Naive thymus-derived CD4-positive, alpha-beta T cell (primary cell): ENCODE measurements at regions not wholly inside any gene's neighbourhood (a gene's known extent, or its start where the extent isn't known, plus 50 kb on each side); places are given as distances from the start of the nearest gene placed in this dataset.
"Not testable (repeated sequence)": the region's sequence is repeated elsewhere in the genome, so short reads cannot be mapped to it uniquely, and the experiment has no call there.

Experiments
- ATAC-seq: fragments of 150-1000 bp; cut with Tn5 transposase; 2 replicates; pipeline ENCODE4 v1.10.0; 2021; ENCODE audit warnings: mild to moderate bottlenecking, moderate library complexity
- CTCF ChIA-PET: fragments of 350-600 bp; sonication (Branson Sonifier 250); formaldehyde crosslinking; loops from one replicate; lab custom pipeline; 2021; ENCODE audit warnings: antibody characterized with exemption; lab: Charles Lee
- POLR2A ChIA-PET: fragments of 350-600 bp; sonication (Branson Sonifier 250); formaldehyde crosslinking; loops from one replicate; lab custom pipeline; 2021; ENCODE audit warnings: antibody characterized with exemption, inconsistent platforms; lab: Charles Lee
- DNase-seq, 9 donors: peaks; one replicate each; pipeline versions ENCODE4 v3.0.0 to v3.0.0-alpha.2; 2020 to 2022; ENCODE audit warnings: mixed read lengths in 1 of 9
- H3K27ac ChIP-seq: one replicate; pipeline ENCODE4 v1.7.0; 2013; ENCODE audit warnings: mild to moderate bottlenecking, low read depth, low read length, moderate library complexity
- H3K27me3 ChIP-seq, 2 donors: one replicate each; pipeline ENCODE4 v1.7.0; 2013; ENCODE audit warnings: low read length in 2 of 2, mild to moderate bottlenecking in 2 of 2, moderate library complexity in 2 of 2; ENCODE audit not compliant: control insufficient read depth in 2 of 2, insufficient read depth in 2 of 2
- H3K36me3 ChIP-seq, 3 experiments: 1 replicate in 2 of 3; 2 replicates in 1 of 3; pipeline ENCODE4 v1.7.0; 2013; ENCODE audit warnings: low read length in 3 of 3, mild to moderate bottlenecking in 3 of 3, moderate library complexity in 1 of 3; ENCODE audit not compliant: insufficient read depth in 3 of 3, control insufficient read depth in 2 of 3
- H3K4me1 ChIP-seq, 2 donors: one replicate each; pipeline ENCODE4 v1.7.0; 2013; ENCODE audit warnings: low read length in 2 of 2, mild to moderate bottlenecking in 2 of 2, moderate library complexity in 1 of 2; ENCODE audit not compliant: control insufficient read depth in 2 of 2, insufficient read depth in 2 of 2
- H3K4me3 ChIP-seq: 2 replicates; pipeline ENCODE4 v1.7.0; 2013; ENCODE audit warnings: mild to moderate bottlenecking, low read length
- H3K9me3 ChIP-seq, 3 experiments: 1 replicate in 2 of 3; 2 replicates in 1 of 3; pipeline ENCODE4 v1.7.0; 2013; ENCODE audit warnings: low read length in 3 of 3; ENCODE audit not compliant: control insufficient read depth in 2 of 3
- H3K27ac Mint-ChIP-seq, 9 donors: one replicate each; pipeline ENCODE4 v1.8.0; 2020 to 2022; ENCODE audit warnings: mixed read lengths in 9 of 9, mild to moderate bottlenecking in 8 of 9, moderate library complexity in 5 of 9, inconsistent platforms in 2 of 9
- H3K27me3 Mint-ChIP-seq, 5 donors: one replicate each; pipeline ENCODE4 v1.8.0; 2021 to 2022; ENCODE audit warnings: mixed read lengths in 5 of 5, mild to moderate bottlenecking in 1 of 5
- H3K36me3 Mint-ChIP-seq, 5 donors: one replicate each; pipeline ENCODE4 v1.8.0; 2020 to 2022; ENCODE audit warnings: mixed read lengths in 5 of 5, mild to moderate bottlenecking in 3 of 5, inconsistent platforms in 1 of 5
- H3K4me1 Mint-ChIP-seq, 7 donors: one replicate each; pipeline ENCODE4 v1.8.0; 2020 to 2022; ENCODE audit warnings: mixed read lengths in 7 of 7, mild to moderate bottlenecking in 3 of 7, inconsistent platforms in 1 of 7
- H3K4me3 Mint-ChIP-seq, 10 donors: one replicate each; pipeline ENCODE4 v1.8.0; 2020 to 2022; ENCODE audit warnings: mild to moderate bottlenecking in 10 of 10, mixed read lengths in 10 of 10, moderate library complexity in 6 of 10, inconsistent platforms in 2 of 10
- H3K9me3 Mint-ChIP-seq, 11 donors: one replicate each; pipeline ENCODE4 v1.8.0; 2020 to 2022; ENCODE audit warnings: mixed read lengths in 11 of 11, mild to moderate bottlenecking in 4 of 11, inconsistent platforms in 1 of 11, moderate library complexity in 1 of 11
- intact Hi-C, 2 donors: fragments of 100-400 bp; cut with micrococcal nuclease; formaldehyde crosslinking; loops; one replicate each; pipeline ENCODE4 v1.15.1; 2023

GRCh38 chr7:34569975-34570699 lies 87.9 kb upstream of the NPSR1 start:
- Histone ChIP-seq H3K9me3 (no peaks in the 10 kb centered on the region), H3K27me3 (no peaks in the 10 kb centered on the region), H3K36me3 (no peaks in the 10 kb centered on the region), H3K27ac (no peak overlapping the region), H3K4me1 (no peaks in the 10 kb centered on the region), H3K4me3 (no peak overlapping the region)
- intact Hi-C loops, result loop anchor here in 1 of 2 donors (2.0 kb wide), 1 partner anchor 23 kb away; no protein-coding TSS in a partner anchor
- no peak overlapping the region for H3K27ac Mint-ChIP-seq
- ChIA-PET CTCF (no interaction called here), POLR2A (no interaction called here)
- DNase-seq (no peak), ATAC-seq (no peak)
- no peaks in the 10 kb centered on the region for H3K36me3 Mint-ChIP-seq
- peaks cover 0 to 1% (median 0%) of the 10 kb centered on the region in 7 donors for H3K4me1 Mint-ChIP-seq
- peaks cover 0 to 9% (median 2%) of the 10 kb centered on the region in 11 donors for H3K9me3 Mint-ChIP-seq
- H3K27me3 Mint-ChIP-seq, result no peaks in the 10 kb centered on the region
- no peak overlapping the region for H3K4me3 Mint-ChIP-seq

- DNase-seq (no peak), ATAC-seq (no peak)
- no peaks in the 10 kb centered on the region for H3K4me1 ChIP-seq
- no peaks in the 10 kb centered on the region for H3K36me3 ChIP-seq
- no peak overlapping the region for H3K27ac Mint-ChIP-seq
- H3K4me3 Mint-ChIP-seq, result no peak overlapping the region
- no peaks in the 10 kb centered on the region for H3K27me3 Mint-ChIP-seq
- no peak overlapping the region for H3K4me3 ChIP-seq
- H3K9me3 ChIP-seq, result no peaks in the 10 kb centered on the region
- H3K4me1 Mint-ChIP-seq, result no peaks in the 10 kb centered on the region
- ChIA-PET CTCF (no interaction called here), POLR2A (no interaction called here)
- H3K27ac ChIP-seq, result no peak overlapping the region
- intact Hi-C loops, result no loop called here
- H3K27me3 ChIP-seq, result no peaks in the 10 kb centered on the region
- H3K9me3 Mint-ChIP-seq, result peaks cover 8 to 25% (median 14%) of the 10 kb centered on the region in 11 donors
- no peaks in the 10 kb centered on the region for H3K36me3 Mint-ChIP-seq
Measured at GRCh38 chr7:34575006-34575405, 83.0 kb upstream of the NPSR1 start.

- H3K9me3 ChIP-seq, H3K27ac ChIP-seq, intact Hi-C loops, H3K4me1 Mint-ChIP-seq, ATAC-seq, CTCF ChIA-PET, H3K36me3 Mint-ChIP-seq, POLR2A ChIA-PET, H3K4me3 Mint-ChIP-seq, H3K27me3 ChIP-seq, H3K27ac Mint-ChIP-seq, H3K4me3 ChIP-seq, DNase-seq, H3K36me3 ChIP-seq, H3K27me3 Mint-ChIP-seq, H3K4me1 ChIP-seq: not testable (repeated sequence)
- H3K9me3 Mint-ChIP-seq, result peaks cover 8 to 30% (median 16%) of the 10 kb centered on the region in 11 donors
Measured at GRCh38 chr7:34577934-34578333, 80.1 kb upstream of the NPSR1 start.

- POLR2A ChIA-PET, CTCF ChIA-PET, H3K4me3 Mint-ChIP-seq, intact Hi-C loops, H3K4me3 ChIP-seq, H3K36me3 Mint-ChIP-seq, H3K9me3 ChIP-seq, H3K27me3 ChIP-seq, H3K4me1 ChIP-seq, H3K27ac Mint-ChIP-seq, H3K36me3 ChIP-seq, H3K27me3 Mint-ChIP-seq, DNase-seq, ATAC-seq, H3K27ac ChIP-seq, H3K4me1 Mint-ChIP-seq: not testable (repeated sequence)
- peaks cover 0 to 22% (median 11%) of the 10 kb centered on the region in 11 donors for H3K9me3 Mint-ChIP-seq
Measured at GRCh38 chr7:34581698-34582097, 76.3 kb upstream of the NPSR1 start.

DNA sequence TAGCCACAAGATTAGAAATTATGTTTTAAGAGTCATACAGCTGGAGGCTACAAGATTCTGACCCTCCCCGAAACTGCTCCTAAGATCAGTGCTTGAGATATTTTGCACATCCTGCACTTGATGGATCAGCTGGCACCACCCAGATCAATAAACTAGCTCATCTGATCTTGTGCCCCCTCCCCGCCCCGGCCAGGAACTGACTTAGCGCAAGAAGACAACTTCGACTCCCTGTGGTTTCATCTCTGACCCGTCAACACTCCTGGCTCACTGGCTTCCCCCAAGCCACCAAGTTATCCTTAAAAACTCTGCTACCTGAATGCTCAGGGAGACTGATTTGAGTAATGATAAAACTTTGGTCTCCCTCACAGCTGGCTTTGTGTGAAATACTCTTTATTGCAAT lies 73.5 kb upstream of the NPSR1 start:
- H3K4me3 Mint-ChIP-seq, result no peak overlapping the region
- no peak overlapping the region for H3K27ac Mint-ChIP-seq
- peaks cover 0 to 15% (median 4%) of the 10 kb centered on the region in 11 donors for H3K9me3 Mint-ChIP-seq
- ChIA-PET CTCF (no interaction called here), POLR2A (no interaction called here)
- Histone ChIP-seq H3K36me3 (no peaks in the 10 kb centered on the region), H3K9me3 (no peaks in the 10 kb centered on the region), H3K27ac (no peak overlapping the region), H3K4me3 (no peak overlapping the region), H3K27me3 (no peaks in the 10 kb centered on the region), H3K4me1 (no peaks in the 10 kb centered on the region)
- H3K4me1 Mint-ChIP-seq, result no peaks in the 10 kb centered on the region
- ATAC-seq (no peak), DNase-seq (no peak)
- H3K27me3 Mint-ChIP-seq, result no peaks in the 10 kb centered on the region
- intact Hi-C loops, result no loop called here
- no peaks in the 10 kb centered on the region for H3K36me3 Mint-ChIP-seq

GRCh38 chr7:34596887-34597286 lies 61.1 kb upstream of the NPSR1 start:
- Mint-ChIP-seq H3K27ac (no peak overlapping the region), H3K4me1 (no peaks in the 10 kb centered on the region), H3K9me3 (peaks cover 0 to 5% (median 0%) of the 10 kb centered on the region in 11 donors), H3K4me3 (no peak overlapping the region), H3K36me3 (no peaks in the 10 kb centered on the region), H3K27me3 (no peaks in the 10 kb centered on the region)
- ATAC-seq (no peak), DNase-seq (no peak)
- H3K27me3 ChIP-seq, result no peaks in the 10 kb centered on the region
- H3K27ac ChIP-seq, result no peak overlapping the region
- no peaks in the 10 kb centered on the region for H3K9me3 ChIP-seq
- no peaks in the 10 kb centered on the region for H3K36me3 ChIP-seq
- intact Hi-C loops, result no loop called here
- ChIA-PET CTCF (no interaction called here), POLR2A (no interaction called here)
- no peak overlapping the region for H3K4me3 ChIP-seq
- no peaks in the 10 kb centered on the region for H3K4me1 ChIP-seq

DNA sequence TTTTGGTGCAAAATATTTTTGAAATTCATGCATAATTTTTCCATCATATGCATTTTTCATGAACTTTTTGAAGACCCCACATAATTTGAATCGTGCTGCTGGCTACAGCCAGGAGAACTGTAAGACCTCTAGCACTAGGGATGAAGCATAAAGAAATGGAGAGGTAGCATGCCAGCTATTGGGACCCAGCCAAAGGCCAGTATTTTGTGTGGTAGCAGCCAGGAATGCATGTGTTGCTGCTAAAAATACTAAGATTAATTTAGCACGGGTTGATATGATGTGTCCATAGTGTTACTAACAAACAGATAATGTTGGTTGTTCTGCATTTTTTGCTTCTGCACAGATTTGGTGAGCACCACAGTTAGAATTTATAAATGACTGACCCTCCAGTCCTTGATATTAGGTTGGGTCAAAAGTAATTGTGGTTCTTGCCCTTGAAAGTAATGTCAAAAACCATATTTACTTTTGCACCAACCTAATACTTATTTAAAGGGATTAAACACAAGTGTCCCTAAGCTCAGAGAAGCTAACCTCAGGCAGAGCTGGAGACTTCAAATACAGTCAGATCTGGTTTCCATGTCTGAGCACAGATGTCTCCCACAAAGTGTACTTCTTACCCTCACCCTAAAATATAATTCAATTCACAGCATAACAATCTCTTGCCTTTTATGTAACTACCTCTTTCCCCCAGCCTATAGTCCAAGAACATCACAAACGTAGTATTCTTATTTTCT lies 54.1 kb upstream of the NPSR1 start:
- Histone ChIP-seq H3K4me3 (no peak overlapping the region), H3K9me3 (no peaks in the 10 kb centered on the region), H3K27me3 (no peaks in the 10 kb centered on the region), H3K27ac (no peak overlapping the region), H3K4me1 (no peaks in the 10 kb centered on the region), H3K36me3 (no peaks in the 10 kb centered on the region)
- intact Hi-C loops, result no loop called here
- CTCF ChIA-PET, result no interaction called here
- peaks cover 0 to 13% (median 0%) of the 10 kb centered on the region in 5 donors for H3K27me3 Mint-ChIP-seq
- no peaks in the 10 kb centered on the region for H3K4me1 Mint-ChIP-seq
- no peak overlapping the region for H3K27ac Mint-ChIP-seq
- POLR2A ChIA-PET, result no interaction called here
- H3K4me3 Mint-ChIP-seq, result no peak overlapping the region
- H3K36me3 Mint-ChIP-seq, result no peaks in the 10 kb centered on the region
- no peak for ATAC-seq
- H3K9me3 Mint-ChIP-seq, result peaks cover 0 to 11% (median 3%) of the 10 kb centered on the region in 11 donors
- DNase-seq, result no peak
